D721Med (cell line): ENCODE measurements at regions not wholly inside any gene's neighbourhood (a gene's known extent, or its start where the extent isn't known, plus 50 kb on each side); places are given as distances from the start of the nearest gene placed in this dataset.
A peak's percentile ranks its signal among the peaks of the same experiment; 100 is the strongest.

Source experiments
- DNase-seq: peaks from one replicate; pipeline ENCODE4 v3.0.0; 2011; ENCODE audit warnings: low spot score; ENCODE audit not compliant: insufficient read length
- FAIRE-seq: peaks from 2 replicates; lab custom pipeline; 2011; peaks lifted over from hg19 to GRCh38; lab: Jason Lieb, UNC
- CTCF ChIP-seq: IDR thresholded peaks from 2 replicates; pipeline ENCODE4 v1.5.1; 2012; ENCODE audit warnings: mild to moderate bottlenecking, control low read depth; ENCODE audit not compliant: insufficient read depth; ENCODE audit errors: missing control alignments

GRCh38 chr5:44935871-44936270 is 127.1 kb downstream of the MRPS30 start:
- TF ChIP-seq CTCF: no peak
- DNase-seq: no peak
- no peak for FAIRE-seq

- no peak for FAIRE-seq
- DNase-seq: no peak
- no peak for TF ChIP-seq CTCF
Observed at GRCh38 chr5:44942524-44943001, 133.8 kb downstream of the MRPS30 start.

- no peak for TF ChIP-seq CTCF
- no peak for DNase-seq
- no peak for FAIRE-seq
Observed at GRCh38 chr5:44943647-44944046, 134.9 kb downstream of the MRPS30 start.

- no peak for DNase-seq
- no peak for FAIRE-seq
- TF ChIP-seq CTCF: no peak
Observed at GRCh38 chr5:44945743-44946142, 137.0 kb downstream of the MRPS30 start.

- no peak for DNase-seq
Observed at GRCh38 chr5:44949687-44950086, 140.9 kb downstream of the MRPS30 start.

DNA sequence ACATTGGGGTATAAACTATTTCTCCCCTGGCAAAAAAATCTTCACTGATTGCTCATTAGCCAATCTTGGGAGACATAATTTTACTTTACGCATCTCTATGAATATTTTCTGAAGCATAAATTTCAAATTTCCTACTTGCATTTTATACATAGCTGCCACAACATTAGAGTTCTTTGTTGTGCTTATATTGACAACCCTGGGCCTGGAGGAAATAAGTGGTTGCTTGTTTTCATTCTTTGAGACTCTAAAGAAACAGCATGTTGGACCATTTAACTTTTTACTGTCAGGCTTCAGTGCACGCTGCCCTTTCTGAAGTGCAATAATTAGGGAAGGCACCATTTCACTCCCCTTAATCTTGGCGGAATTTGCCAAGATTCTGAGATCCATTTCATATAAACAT is 142.6 kb downstream of the MRPS30 start:
- FAIRE-seq (no peak), DNase-seq (no peak)
- TF ChIP-seq CTCF: no peak

More at GRCh38 chr5:44949687-44950086, 140.9 kb downstream of the MRPS30 start:
- no peak for FAIRE-seq
- TF ChIP-seq CTCF: no peak

DNA sequence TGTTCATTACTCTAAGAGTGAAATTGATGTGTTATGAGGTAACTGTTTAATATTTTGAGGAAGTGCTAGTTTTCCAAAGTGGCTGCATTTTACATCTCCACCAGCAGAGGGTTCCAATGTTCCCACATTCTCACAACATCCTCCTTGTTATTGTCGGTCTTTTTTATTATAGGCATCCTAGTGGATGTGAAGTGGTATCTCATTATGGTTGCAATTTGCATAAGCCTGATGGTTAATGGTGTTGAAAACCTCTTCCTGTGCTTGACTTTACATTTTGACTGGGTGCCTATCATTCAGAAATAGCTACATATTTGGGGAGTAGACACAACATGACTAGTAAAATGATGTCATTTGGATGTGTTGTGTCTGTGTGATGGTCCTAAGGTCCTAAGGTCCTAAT is 143.6 kb downstream of the MRPS30 start:
- TF ChIP-seq CTCF: peak; percentile 64
- no peak for DNase-seq
- peak; percentile 94 for FAIRE-seq
